Hepatocyte (in vitro differentiated cells): ENCODE measurements at regions not wholly inside any gene's neighbourhood (a gene's known extent, or its start where the extent isn't known, plus 50 kb on each side); places are given as distances from the start of the nearest gene placed in this dataset.

Experiments
- DNase-seq: peaks from one replicate; pipeline ENCODE4 v3.0.0-alpha.2; 2016; ENCODE audit warnings: low spot score
- H2AFZ ChIP-seq: fragments of 200-600 bp; sonication (generic); 2 replicates; pipeline ENCODE4 v1.6.0; 2016; ENCODE audit warnings: antibody characterized with exemption, mild to moderate bottlenecking
- H3K27ac ChIP-seq: fragments of 200-600 bp; sonication (generic); 2 replicates; pipeline ENCODE4 v1.5.1; 2016; ENCODE audit warnings: mild to moderate bottlenecking
- H3K27me3 ChIP-seq: fragments of 200-600 bp; sonication (generic); 2 replicates; pipeline ENCODE4 v1.6.1; 2016
- H3K36me3 ChIP-seq: fragments of 200-600 bp; sonication (generic); replicated peaks from 2 replicates; pipeline ENCODE4 v1.5.1; 2016; ENCODE audit warnings: low read depth; ENCODE audit not compliant: insufficient read depth
- H3K4me1 ChIP-seq: fragments of 200-600 bp; sonication (generic); 2 replicates; pipeline ENCODE4 v1.5.1; 2016; ENCODE audit warnings: mild to moderate bottlenecking, moderate library complexity; ENCODE audit not compliant: insufficient read depth
- H3K4me2 ChIP-seq: fragments of 200-600 bp; sonication (generic); 2 replicates; pipeline ENCODE4 v1.6.0; 2016
- H3K4me3 ChIP-seq: fragments of 200-600 bp; sonication (generic); 2 replicates; pipeline ENCODE4 v1.5.1; 2016; ENCODE audit warnings: mild to moderate bottlenecking
- H3K79me2 ChIP-seq: fragments of 200-600 bp; sonication (generic); 2 replicates; pipeline ENCODE4 v1.6.0; 2017; ENCODE audit warnings: mild to moderate bottlenecking
- H3K9me2 ChIP-seq: fragments of 200-600 bp; sonication (generic); replicated peaks from 2 replicates; pipeline ENCODE4 v1.6.0; 2017; ENCODE audit warnings: mild to moderate bottlenecking; ENCODE audit not compliant: insufficient read depth
- H3K9me3 ChIP-seq: fragments of 200-600 bp; sonication (generic); 2 replicates; pipeline ENCODE4 v1.5.1; 2016; ENCODE audit warnings: low read depth, mild to moderate bottlenecking
- H4K20me1 ChIP-seq: fragments of 200-600 bp; sonication (generic); 2 replicates; pipeline ENCODE4 v1.6.0; 2016; ENCODE audit warnings: mild to moderate bottlenecking; ENCODE audit not compliant: insufficient read depth, poor library complexity, severe bottlenecking
- CTCF ChIP-seq: fragments of 200-600 bp; sonication (generic); IDR thresholded peaks from 2 replicates; pipeline ENCODE4 v1.5.1; 2016; ENCODE audit warnings: antibody characterized with exemption, mild to moderate bottlenecking; ENCODE audit not compliant: poor library complexity
- EZH2 ChIP-seq: fragments of 200-600 bp; sonication (generic); IDR thresholded peaks from 2 replicates; pipeline ENCODE4 v1.6.1; 2016; ENCODE audit warnings: antibody characterized with exemption, mild to moderate bottlenecking, borderline replicate concordance
- EZH2phosphoT487 ChIP-seq: fragments of 200-600 bp; sonication (generic); IDR thresholded peaks from one replicate; pipeline ENCODE4 v1.6.1; 2018; ENCODE audit warnings: antibody characterized with exemption, mild to moderate bottlenecking, low read depth, moderate library complexity; ENCODE audit not compliant: unreplicated experiment, severe bottlenecking
- WGBS: methylation state at CpG from one replicate; pipeline ENCODE4 v1.1.6; 2016; ENCODE audit warnings: low lambda C conversion rate; ENCODE audit errors: missing lambda C conversion rate; 5-methylcytosine and 5-hydroxymethylcytosine counted together

- no peak overlapping the region for H2AFZ ChIP-seq
- 75% methylated on average over 2 of the region's 2 CpGs for WGBS
- H3K79me2 ChIP-seq = no peaks in the 10 kb centered on the region
- no peak overlapping the region for H3K27ac ChIP-seq
- H3K36me3 ChIP-seq = no peaks in the 10 kb centered on the region
- no peaks in the 10 kb centered on the region for H4K20me1 ChIP-seq
- no peaks in the 10 kb centered on the region for H3K9me3 ChIP-seq
- no peaks in the 10 kb centered on the region for H3K27me3 ChIP-seq
- TF ChIP-seq EZH2 (no peak), EZH2phosphoT487 (no peak), CTCF (no peak)
- H3K9me2 ChIP-seq = no peaks in the 10 kb centered on the region
- no peaks in the 10 kb centered on the region for H3K4me1 ChIP-seq
- H3K4me3 ChIP-seq = no peak overlapping the region
- no peak overlapping the region for H3K4me2 ChIP-seq
- DNase-seq = no peak
Observed at GRCh38 chr21:23026878-23027277, 2028.7 kb downstream of the NCAM2 start.

- H3K27ac ChIP-seq = no peak overlapping the region
- H3K4me2 ChIP-seq = no peak overlapping the region
- H3K9me2 ChIP-seq = no peaks in the 10 kb centered on the region
- H2AFZ ChIP-seq = no peak overlapping the region
- H3K36me3 ChIP-seq = no peaks in the 10 kb centered on the region
- no peaks in the 10 kb centered on the region for H3K27me3 ChIP-seq
- DNase-seq = no peak
- WGBS = 58% methylated on average over 7 of the region's 7 CpGs
- no peak overlapping the region for H3K4me3 ChIP-seq
- TF ChIP-seq CTCF = no peak
- TF ChIP-seq EZH2phosphoT487 = no peak
- no peak for TF ChIP-seq EZH2
- H3K4me1 ChIP-seq = no peaks in the 10 kb centered on the region
- no peaks in the 10 kb centered on the region for H3K79me2 ChIP-seq
- no peaks in the 10 kb centered on the region for H4K20me1 ChIP-seq
- no peaks in the 10 kb centered on the region for H3K9me3 ChIP-seq
Observed at GRCh38 chr21:23039846-23040245, 2041.6 kb downstream of the NCAM2 start.

- H3K9me3 ChIP-seq = no peaks in the 10 kb centered on the region
- H3K9me2 ChIP-seq = no peaks in the 10 kb centered on the region
- no peak overlapping the region for H3K4me2 ChIP-seq
- H3K27me3 ChIP-seq = no peaks in the 10 kb centered on the region
- whole genome bisulfite sequencing = 78% methylated on average over 1 of the region's 1 CpG
- H3K79me2 ChIP-seq = no peaks in the 10 kb centered on the region
- no peak overlapping the region for H3K27ac ChIP-seq
- no peak overlapping the region for H2AFZ ChIP-seq
- no peaks in the 10 kb centered on the region for H3K4me1 ChIP-seq
- TF ChIP-seq EZH2 = no peak
- no peak for TF ChIP-seq CTCF
- TF ChIP-seq EZH2phosphoT487 = no peak
- no peaks in the 10 kb centered on the region for H3K36me3 ChIP-seq
- no peak for DNase-seq
- no peak overlapping the region for H3K4me3 ChIP-seq
- no peaks in the 10 kb centered on the region for H4K20me1 ChIP-seq
Observed at GRCh38 chr21:23045955-23046354, 2047.7 kb downstream of the NCAM2 start.

GRCh38 chr21:23067672-23068071, 2069.5 kb downstream of the NCAM2 start:
- WGBS = 0% methylated on average over 2 of the region's 2 CpGs
- Histone ChIP-seq H3K27ac (no peak overlapping the region), H3K4me2 (no peak overlapping the region), H3K9me3 (no peaks in the 10 kb centered on the region), H3K79me2 (no peaks in the 10 kb centered on the region), H3K9me2 (no peaks in the 10 kb centered on the region), H3K4me3 (no peak overlapping the region), H3K4me1 (no peaks in the 10 kb centered on the region), H3K27me3 (no peaks in the 10 kb centered on the region), H2AFZ (no peak overlapping the region), H3K36me3 (no peaks in the 10 kb centered on the region), H4K20me1 (no peaks in the 10 kb centered on the region)
- TF ChIP-seq EZH2phosphoT487 (no peak), EZH2 (no peak), CTCF (no peak)
- no peak for DNase-seq
